PFSK-1 (cell line): ENCODE measurements at regions not wholly inside any gene's neighbourhood (a gene's known extent, or its start where the extent isn't known, plus 50 kb on each side); places are given as distances from the start of the nearest gene placed in this dataset.

Experiments
- POLR2AphosphoS5 ChIP-seq: IDR thresholded peaks from 2 replicates; pipeline ENCODE4 v1.6.1; 2012; ENCODE audit warnings: low read depth, mild to moderate bottlenecking, control low read depth, low read length, moderate library complexity
- REST ChIP-seq, 2 experiments: IDR thresholded peaks; 2 replicates each; pipeline versions ENCODE4 v1.6.1 to v1.8.0; 2011 to 2012; ENCODE audit warnings: low read depth in 2 of 2, low read length in 2 of 2, control low read depth in 1 of 2, inconsistent platforms in 1 of 2, mild to moderate bottlenecking in 1 of 2, moderate library complexity in 1 of 2; ENCODE audit not compliant: insufficient read depth in 1 of 2

DNA sequence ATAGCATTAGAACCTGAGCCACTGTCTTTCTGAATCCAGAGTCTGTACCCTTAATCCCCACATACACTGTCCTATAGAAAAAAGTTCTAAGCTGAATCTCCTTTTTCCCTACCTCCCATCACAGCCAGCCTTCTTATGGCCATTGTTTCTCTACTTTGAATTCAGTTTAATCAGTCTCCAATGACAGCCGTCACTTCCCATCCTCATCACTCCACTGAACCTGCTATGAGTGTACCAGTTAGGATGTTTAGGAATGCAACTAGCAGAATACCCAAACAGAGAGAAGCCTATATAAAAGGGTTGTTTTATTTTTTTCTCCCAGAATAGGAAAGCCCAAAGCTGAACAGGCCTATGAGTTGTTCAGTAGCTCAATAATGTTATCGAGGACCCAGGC, 220.4 kb upstream of the NREP start:
- TF ChIP-seq REST (IDR thresholded peaks at IDR 0.05; ENCODE audit: insufficient read depth in 1 of 2, low read depth in 2 of 2, low read length in 2 of 2) (no peak), POLR2AphosphoS5 (no peak)
